ENCODE measurements at regions not wholly inside any gene's neighbourhood (a gene's known extent, or its start where the extent isn't known, plus 50 kb on each side); places are given as distances from the start of the nearest gene placed in this dataset.

DNA sequence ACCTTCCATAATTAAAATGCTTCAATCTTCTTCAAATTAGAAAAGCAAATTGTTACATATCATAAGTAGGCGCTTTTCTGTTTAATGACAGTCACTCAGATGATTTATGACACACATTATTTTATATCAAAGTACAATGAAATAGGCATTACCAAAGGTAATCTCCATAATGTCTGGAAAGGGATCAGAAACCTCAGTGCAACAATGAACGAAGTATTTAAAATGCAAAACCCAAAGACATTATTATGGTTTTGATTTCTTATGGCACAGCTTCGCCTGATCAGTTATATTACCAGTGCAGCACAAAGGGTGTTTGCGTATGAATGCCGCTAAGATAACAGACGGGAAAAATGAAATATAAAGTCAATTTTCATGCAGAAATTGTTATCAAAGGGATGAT, 162.2 kb upstream of the MEIS1 start:
- TF ChIP-seq, protein P1, sequence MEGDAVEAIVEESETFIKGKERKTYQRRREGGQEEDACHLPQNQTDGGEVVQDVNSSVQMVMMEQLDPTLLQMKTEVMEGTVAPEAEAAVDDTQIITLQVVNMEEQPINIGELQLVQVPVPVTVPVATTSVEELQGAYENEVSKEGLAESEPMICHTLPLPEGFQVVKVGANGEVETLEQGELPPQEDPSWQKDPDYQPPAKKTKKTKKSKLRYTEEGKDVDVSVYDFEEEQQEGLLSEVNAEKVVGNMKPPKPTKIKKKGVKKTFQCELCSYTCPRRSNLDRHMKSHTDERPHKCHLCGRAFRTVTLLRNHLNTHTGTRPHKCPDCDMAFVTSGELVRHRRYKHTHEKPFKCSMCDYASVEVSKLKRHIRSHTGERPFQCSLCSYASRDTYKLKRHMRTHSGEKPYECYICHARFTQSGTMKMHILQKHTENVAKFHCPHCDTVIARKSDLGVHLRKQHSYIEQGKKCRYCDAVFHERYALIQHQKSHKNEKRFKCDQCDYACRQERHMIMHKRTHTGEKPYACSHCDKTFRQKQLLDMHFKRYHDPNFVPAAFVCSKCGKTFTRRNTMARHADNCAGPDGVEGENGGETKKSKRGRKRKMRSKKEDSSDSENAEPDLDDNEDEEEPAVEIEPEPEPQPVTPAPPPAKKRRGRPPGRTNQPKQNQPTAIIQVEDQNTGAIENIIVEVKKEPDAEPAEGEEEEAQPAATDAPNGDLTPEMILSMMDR (conservative IDR thresholded peaks at IDR 0.05; ENCODE audit: low read depth, low read length) = no peak
- TF ChIP-seq CEBPB (IDR thresholded peaks at IDR 0.05; ENCODE audit: low read depth, low read length) (no peak), POLR2A (IDR thresholded peaks at IDR 0.05; ENCODE audit: low read depth, low read length) (no peak), RFX5 (IDR thresholded peaks at IDR 0.05; ENCODE audit: low read depth, low read length) (no peak), BHLHE40 (IDR thresholded peaks at IDR 0.05; ENCODE audit: low read depth, low read length) (no peak), RAD21 (IDR thresholded peaks at IDR 0.05; ENCODE audit: low read length) (no peak), MAFK (IDR thresholded peaks at IDR 0.05; ENCODE audit: low read depth, low read length) (no peak), RCOR1 (IDR thresholded peaks at IDR 0.05; ENCODE audit: insufficient replicate concordance, low read length) (no peak), MXI1 (IDR thresholded peaks at IDR 0.05; ENCODE audit: borderline replicate concordance, low read depth, low read length) (no peak), MAZ (IDR thresholded peaks at IDR 0.05; ENCODE audit: borderline replicate concordance, low read depth, low read length) (no peak), SMC3 (IDR thresholded peaks at IDR 0.05; ENCODE audit: low read depth, low read length) (no peak), CHD1 (IDR thresholded peaks at IDR 0.05; ENCODE audit: low read depth, low read length) (no peak), FOS (IDR thresholded peaks at IDR 0.05; ENCODE audit: low read depth, low read length) (no peak)

All from IMR-90 (cell line).